Endothelial cell of umbilical vein (primary cell): ENCODE measurements at regions not wholly inside any gene's neighbourhood (a gene's known extent, or its start where the extent isn't known, plus 50 kb on each side); places are given as distances from the start of the nearest gene placed in this dataset.

ENCODE experiments used
- BruUV-seq: library from RNA; stranded (reverse); fragments of 400-500 nt; replicated peaks from 2 replicates; lab custom pipeline; 2021; lab: Mats Ljungman, UMichigan
- CTCF ChIA-PET: fragments of 300-600, 350-600 bp; sonication (Branson Sonifier 250); formaldehyde crosslinking; loops from one replicate; lab custom pipeline; 2021; ENCODE audit warnings: antibody characterized with exemption, inconsistent platforms; lab: Charles Lee
- POLR2A ChIA-PET: fragments of 300-600, 350-600 bp; sonication (Branson Sonifier 250); formaldehyde crosslinking; loops from one replicate; lab custom pipeline; 2021; ENCODE audit warnings: antibody characterized with exemption, inconsistent platforms; lab: Charles Lee
- DNase-seq: peaks from one replicate; pipeline ENCODE4 v3.0.0-alpha.2; 2011; ENCODE audit warnings: low read depth, low spot score
- FAIRE-seq: peaks from 2 replicates; lab custom pipeline; 2011; peaks lifted over from hg19 to GRCh38; lab: Jason Lieb, UNC
- H2AFZ ChIP-seq: 2 replicates; pipeline ENCODE4 v1.6.0; 2012; ENCODE audit warnings: low read depth, low read length, control low read depth, inconsistent platforms
- H3K27ac ChIP-seq: 2 replicates; pipeline ENCODE4 v1.5.1; 2011; ENCODE audit warnings: low read depth, mild to moderate bottlenecking, control low read depth, low read length, moderate library complexity; ENCODE audit not compliant: insufficient read depth
- H3K27me3 ChIP-seq, 2 experiments: 2 replicates each; pipeline versions ENCODE4 v1.6.0 to v1.6.1; 2011; ENCODE audit warnings: low read length in 2 of 2, mixed read lengths in 1 of 2; ENCODE audit not compliant: control insufficient read depth in 2 of 2, insufficient read depth in 2 of 2
- H3K36me3 ChIP-seq, 2 experiments: 2 replicates in 1 of 2; 3 replicates in 1 of 2; pipeline ENCODE4 v1.5.1; 2011; ENCODE audit warnings: low read length in 2 of 2, mild to moderate bottlenecking in 1 of 2, moderate library complexity in 1 of 2; ENCODE audit not compliant: control insufficient read depth in 2 of 2, insufficient read depth in 2 of 2; ENCODE audit errors: extremely low read depth in 1 of 2
- H3K4me1 ChIP-seq: 3 replicates; pipeline ENCODE4 v1.5.1; 2011; ENCODE audit warnings: mild to moderate bottlenecking, low read length; ENCODE audit not compliant: control insufficient read depth, insufficient read depth; ENCODE audit errors: extremely low read depth
- H3K4me2 ChIP-seq: 2 replicates; pipeline ENCODE4 v1.6.1; 2011; ENCODE audit warnings: low read length, control low read depth, mixed read lengths; ENCODE audit not compliant: insufficient read depth
- H3K4me3 ChIP-seq, 3 experiments: fragments of 200-600 bp in 1 of 3; sonication (generic), shearing (Covaris generic) in 1 of 3; replicated peaks in 1 of 3; 2 replicates each; pipeline ENCODE4 v1.5.1; 2011 to 2016; ENCODE audit warnings: control low read depth in 3 of 3, low read length in 3 of 3, mild to moderate bottlenecking in 2 of 3, inconsistent platforms in 1 of 3, low read depth in 1 of 3, moderate library complexity in 1 of 3; ENCODE audit not compliant: insufficient read depth in 1 of 3
- H3K79me2 ChIP-seq: 2 replicates; pipeline ENCODE4 v1.6.0; 2012; ENCODE audit warnings: low read length, inconsistent platforms; ENCODE audit not compliant: control insufficient read depth, insufficient read depth
- H3K9ac ChIP-seq: replicated peaks from 2 replicates; pipeline ENCODE3; 2011; ENCODE audit warnings: low read length, control low read depth; ENCODE audit not compliant: insufficient read depth; ENCODE audit errors: extremely low read depth
- H3K9me1 ChIP-seq: replicated peaks from 3 replicates; pipeline ENCODE4 v1.6.0; 2011; ENCODE audit warnings: mild to moderate bottlenecking, low read length; ENCODE audit not compliant: control insufficient read depth, insufficient read depth; ENCODE audit errors: extremely low read depth
- H3K9me3 ChIP-seq: replicated peaks from 2 replicates; pipeline ENCODE4 v1.5.1; 2012; ENCODE audit warnings: low read length, inconsistent platforms; ENCODE audit not compliant: control insufficient read depth, insufficient read depth
- H4K20me1 ChIP-seq: replicated peaks from 2 replicates; pipeline ENCODE3; 2011; ENCODE audit warnings: mild to moderate bottlenecking, low read length; ENCODE audit not compliant: control insufficient read depth, insufficient read depth; ENCODE audit errors: extremely low read depth
- CTCF ChIP-seq, 2 donors: IDR thresholded peaks; 1 replicate in 1 of 2; 2 replicates in 1 of 2; pipeline ENCODE4 v1.5.1; 2011; ENCODE audit warnings: low read length in 2 of 2, mild to moderate bottlenecking in 2 of 2, moderate library complexity in 2 of 2, control low read depth in 1 of 2, inconsistent platforms in 1 of 2, low read depth in 1 of 2; ENCODE audit not compliant: insufficient read depth in 1 of 2; ENCODE audit errors: extremely low read depth in 1 of 2
- EZH2 ChIP-seq: IDR thresholded peaks from 2 replicates; pipeline ENCODE4 v1.6.1; 2012; ENCODE audit warnings: borderline replicate concordance, low read depth, mild to moderate bottlenecking, moderate library complexity, low read length, inconsistent platforms; ENCODE audit not compliant: severe bottlenecking
- FOS ChIP-seq: IDR thresholded peaks from 2 replicates; pipeline ENCODE4 v1.6.1; 2011; ENCODE audit warnings: mild to moderate bottlenecking, low read length, moderate library complexity, borderline replicate concordance; ENCODE audit not compliant: insufficient read depth
- POLR2A ChIP-seq: IDR thresholded peaks from 2 replicates; pipeline ENCODE4 v1.6.1; 2012; ENCODE audit warnings: low read depth, mild to moderate bottlenecking, control low read depth, low read length
- POLR2AphosphoS5 ChIP-seq: IDR thresholded peaks from 2 replicates; pipeline ENCODE4 v1.6.1; 2012; ENCODE audit warnings: low read depth, mild to moderate bottlenecking, control low read depth, low read length, moderate library complexity; ENCODE audit not compliant: insufficient read depth
- dilution Hi-C: fragments of 300-500 bp; cut with MboI; formaldehyde crosslinking; loops from one replicate; pipeline ENCODE4 v1.15.0; 2019; ENCODE audit warnings: low sequenced_read_pairs; ENCODE audit not compliant: extremely low pct_ligation_motif_present
- intact Hi-C: fragments of 100-400 bp; cut with micrococcal nuclease; formaldehyde crosslinking; loops from one replicate; pipeline ENCODE4 v1.10.0; 2022

GRCh38 chr3:30199855-30200254, 406.5 kb upstream of the TGFBR2 start:
- H3K9ac ChIP-seq = no peak overlapping the region
- no peaks in the 10 kb centered on the region for H4K20me1 ChIP-seq
- H3K36me3 ChIP-seq = no peaks in the 10 kb centered on the region
- no peaks in the 10 kb centered on the region for H3K27me3 ChIP-seq
- intact Hi-C loops = loop anchor here (1.0 to 2.0 kb wide), 9 partner anchors 87 to 1284 kb away; partner anchors contain the start of gene TGFBR2
- no peak overlapping the region for H3K4me3 ChIP-seq
- DNase-seq (no peak), FAIRE-seq (no peak)
- H3K9me3 ChIP-seq = no peaks in the 10 kb centered on the region
- ChIA-PET CTCF (interaction anchor here (0.7 to 5.4 kb wide), 31 partner anchors 41 to 1532 kb away, joined by 3 to 220 read pairs (median 7); partner anchors contain the start of gene RBMS3), POLR2A (no interaction called here)
- H3K79me2 ChIP-seq = no peaks in the 10 kb centered on the region
- dilution Hi-C loops = no loop called here
- BruUV-seq = no TSS peak
- no peak overlapping the region for H3K27ac ChIP-seq
- H3K4me2 ChIP-seq = no peak overlapping the region
- no peak for TF ChIP-seq POLR2AphosphoS5
- H3K4me1 ChIP-seq = peaks cover 17% of the 10 kb centered on the region
- H2AFZ ChIP-seq = no peak overlapping the region
- H3K9me1 ChIP-seq = no peaks in the 10 kb centered on the region

GRCh38 chr3:30201715-30202114, 404.7 kb upstream of the TGFBR2 start:
- intact Hi-C loops (no loop called here), dilution Hi-C loops (no loop called here)
- POLR2A ChIA-PET = no interaction called here
- FAIRE-seq (no peak), DNase-seq (peak; percentile 30)
- Histone ChIP-seq H3K9me3 (no peaks in the 10 kb centered on the region), H3K4me2 (no peak overlapping the region), H2AFZ (no peak overlapping the region), H3K36me3 (no peaks in the 10 kb centered on the region), H3K9me1 (no peaks in the 10 kb centered on the region), H3K27me3 (no peaks in the 10 kb centered on the region), H3K4me1 (peaks cover 17% of the 10 kb centered on the region), H3K9ac (no peak overlapping the region), H3K27ac (no peak overlapping the region), H4K20me1 (no peaks in the 10 kb centered on the region), H3K79me2 (no peaks in the 10 kb centered on the region), H3K4me3 (no peak overlapping the region)
- CTCF ChIA-PET = no interaction called here
- BruUV-seq = no TSS peak
- TF ChIP-seq FOS (peak; percentile 25), CTCF (IDR thresholded peaks at IDR 0.05; ENCODE audit: extremely low read depth in 1 of 2, insufficient read depth in 1 of 2, low read depth in 1 of 2, low read length in 2 of 2) (no peak), POLR2A (no peak), EZH2 (no peak)
